ENCODE measurements at regions not wholly inside any gene's neighbourhood (a gene's known extent, or its start where the extent isn't known, plus 50 kb on each side); places are given as distances from the start of the nearest gene placed in this dataset.

- TF ChIP-seq TAF1 (IDR thresholded peaks at IDR 0.05; ENCODE audit: borderline replicate concordance, insufficient read depth, low read length) (no peak), SIN3A (IDR thresholded peaks at IDR 0.05; ENCODE audit: borderline replicate concordance, insufficient read depth, low read length) (no peak), REST (IDR thresholded peaks at IDR 0.05; ENCODE audit: insufficient read depth in 1 of 2, low read depth in 2 of 2, low read length in 2 of 2) (no peak), FOXP2 (optimal IDR thresholded peaks at IDR 0.05; ENCODE audit: borderline replicate concordance, extremely low read depth, extremely low read length, insufficient read depth) (no peak), POLR2AphosphoS5 (IDR thresholded peaks at IDR 0.05; ENCODE audit: low read depth, low read length) (no peak)
These were observed 708.1 kb downstream of the EFNA5 start for GRCh38 chr5:106962464-106963230.

GRCh38 chr5:106959387-106959786 lies 711.4 kb downstream of the EFNA5 start:
- TF ChIP-seq FOXP2 (optimal IDR thresholded peaks at IDR 0.05; ENCODE audit: borderline replicate concordance, extremely low read depth, extremely low read length, insufficient read depth) (no peak), REST (IDR thresholded peaks at IDR 0.05; ENCODE audit: insufficient read depth in 1 of 2, low read depth in 2 of 2, low read length in 2 of 2) (no peak), POLR2AphosphoS5 (IDR thresholded peaks at IDR 0.05; ENCODE audit: low read depth, low read length) (no peak), SIN3A (IDR thresholded peaks at IDR 0.05; ENCODE audit: borderline replicate concordance, insufficient read depth, low read length) (no peak)

- TF ChIP-seq SIN3A (IDR thresholded peaks at IDR 0.05; ENCODE audit: borderline replicate concordance, insufficient read depth, low read length) = no peak
- TF ChIP-seq POLR2AphosphoS5 (IDR thresholded peaks at IDR 0.05; ENCODE audit: low read depth, low read length) = no peak
- TF ChIP-seq REST (IDR thresholded peaks at IDR 0.05; ENCODE audit: insufficient read depth in 1 of 2, low read depth in 2 of 2, low read length in 2 of 2) = no peak
- TF ChIP-seq FOXP2 (optimal IDR thresholded peaks at IDR 0.05; ENCODE audit: borderline replicate concordance, extremely low read depth, extremely low read length, insufficient read depth) = no peak
- no peak for TF ChIP-seq TAF1 (IDR thresholded peaks at IDR 0.05; ENCODE audit: borderline replicate concordance, insufficient read depth, low read length)
These were observed 713.4 kb downstream of the EFNA5 start for GRCh38 chr5:106957336-106957735.

GRCh38 chr5:106956886-106957285 lies 713.9 kb downstream of the EFNA5 start:
- TF ChIP-seq REST (IDR thresholded peaks at IDR 0.05; ENCODE audit: insufficient read depth in 1 of 2, low read depth in 2 of 2, low read length in 2 of 2) (no peak), SIN3A (IDR thresholded peaks at IDR 0.05; ENCODE audit: borderline replicate concordance, insufficient read depth, low read length) (no peak), POLR2AphosphoS5 (IDR thresholded peaks at IDR 0.05; ENCODE audit: low read depth, low read length) (no peak)

GRCh38 chr5:106956187-106956586 lies 714.5 kb downstream of the EFNA5 start:
- TF ChIP-seq POLR2AphosphoS5 (IDR thresholded peaks at IDR 0.05; ENCODE audit: low read depth, low read length) = no peak
- TF ChIP-seq FOXP2 (optimal IDR thresholded peaks at IDR 0.05; ENCODE audit: borderline replicate concordance, extremely low read depth, extremely low read length, insufficient read depth) = no peak
- TF ChIP-seq SIN3A (IDR thresholded peaks at IDR 0.05; ENCODE audit: borderline replicate concordance, insufficient read depth, low read length) = no peak
- TF ChIP-seq TAF1 (IDR thresholded peaks at IDR 0.05; ENCODE audit: borderline replicate concordance, insufficient read depth, low read length) = no peak
- no peak for TF ChIP-seq REST (IDR thresholded peaks at IDR 0.05; ENCODE audit: insufficient read depth in 1 of 2, low read depth in 2 of 2, low read length in 2 of 2)

All from PFSK-1 (cell line).